ENCODE measurements at regions not wholly inside any gene's neighbourhood (a gene's known extent, or its start where the extent isn't known, plus 50 kb on each side); places are given as distances from the start of the nearest gene placed in this dataset.
"Not testable (repeated sequence)": the region's sequence is repeated elsewhere in the genome, so short reads cannot be mapped to it uniquely, and the experiment has no call there.

DNA sequence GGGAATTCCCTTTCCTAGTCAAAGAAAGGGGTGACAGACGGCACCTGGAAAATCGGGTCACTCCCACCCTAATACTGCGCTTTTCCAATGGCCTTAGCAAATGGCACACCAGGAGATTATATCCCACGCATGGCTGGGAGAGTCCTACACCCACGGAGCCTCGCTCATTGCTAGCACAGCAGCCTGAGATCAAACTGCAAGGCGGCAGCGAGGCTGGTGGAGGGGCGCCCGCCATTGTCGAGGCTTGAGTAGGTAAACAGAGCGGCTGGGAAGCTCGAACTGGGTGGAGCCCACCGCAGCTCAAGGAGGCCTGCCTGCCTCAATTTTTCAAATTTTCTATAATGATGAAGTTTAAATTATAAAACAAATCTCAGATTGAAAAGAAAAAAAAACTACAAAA lies 522.7 kb upstream of the HS3ST5 start:
- TF ChIP-seq, protein P1, sequence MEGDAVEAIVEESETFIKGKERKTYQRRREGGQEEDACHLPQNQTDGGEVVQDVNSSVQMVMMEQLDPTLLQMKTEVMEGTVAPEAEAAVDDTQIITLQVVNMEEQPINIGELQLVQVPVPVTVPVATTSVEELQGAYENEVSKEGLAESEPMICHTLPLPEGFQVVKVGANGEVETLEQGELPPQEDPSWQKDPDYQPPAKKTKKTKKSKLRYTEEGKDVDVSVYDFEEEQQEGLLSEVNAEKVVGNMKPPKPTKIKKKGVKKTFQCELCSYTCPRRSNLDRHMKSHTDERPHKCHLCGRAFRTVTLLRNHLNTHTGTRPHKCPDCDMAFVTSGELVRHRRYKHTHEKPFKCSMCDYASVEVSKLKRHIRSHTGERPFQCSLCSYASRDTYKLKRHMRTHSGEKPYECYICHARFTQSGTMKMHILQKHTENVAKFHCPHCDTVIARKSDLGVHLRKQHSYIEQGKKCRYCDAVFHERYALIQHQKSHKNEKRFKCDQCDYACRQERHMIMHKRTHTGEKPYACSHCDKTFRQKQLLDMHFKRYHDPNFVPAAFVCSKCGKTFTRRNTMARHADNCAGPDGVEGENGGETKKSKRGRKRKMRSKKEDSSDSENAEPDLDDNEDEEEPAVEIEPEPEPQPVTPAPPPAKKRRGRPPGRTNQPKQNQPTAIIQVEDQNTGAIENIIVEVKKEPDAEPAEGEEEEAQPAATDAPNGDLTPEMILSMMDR (IDR thresholded peaks at IDR 0.05; ENCODE audit: low read length): not testable (repeated sequence)
- TF ChIP-seq EZH2 (IDR thresholded peaks at IDR 0.05; ENCODE audit: borderline replicate concordance, low read length): not testable (repeated sequence)

All from OCI-LY1 (cell line).